H1 (cell line): ENCODE measurements at regions not wholly inside any gene's neighbourhood (a gene's known extent, or its start where the extent isn't known, plus 50 kb on each side); places are given as distances from the start of the nearest gene placed in this dataset.

Source experiments
- CTCF ChIA-PET: fragments of 300-600 bp; sonication (Branson Sonifier 250); formaldehyde crosslinking; loops from one replicate; lab custom pipeline; 2021; ENCODE audit not compliant: partially characterized antibody; lab: Charles Lee
- POLR2A ChIA-PET: fragments of 300-600 bp; sonication (Branson Sonifier 250); formaldehyde crosslinking; loops from one replicate; lab custom pipeline; 2021; ENCODE audit warnings: inconsistent platforms; ENCODE audit not compliant: partially characterized antibody; lab: Charles Lee
- DNase-seq, 2 experiments: peaks; one replicate each; pipeline versions ENCODE4 v3.0.0 to v3.0.0-alpha.2; 2010 to 2022; ENCODE audit warnings: low spot score in 2 of 2, low read depth in 1 of 2, mixed read lengths in 1 of 2
- FAIRE-seq: peaks from 2 replicates; lab custom pipeline; 2011; peaks lifted over from hg19 to GRCh38; lab: Jason Lieb, UNC
- H2AFZ ChIP-seq: 2 replicates; pipeline ENCODE4 v1.8.1; 2012; ENCODE audit warnings: low read length, inconsistent platforms
- H2AK5ac ChIP-seq: 2 replicates; pipeline ENCODE4 v1.6.1; 2013; ENCODE audit warnings: low read depth, low read length
- H2BK120ac ChIP-seq: replicated peaks from 2 replicates; pipeline ENCODE3; 2013; ENCODE audit warnings: low read depth, low read length, inconsistent platforms
- H2BK12ac ChIP-seq: 2 replicates; pipeline ENCODE4 v1.6.1; 2013; ENCODE audit warnings: low read depth, low read length
- H2BK15ac ChIP-seq: 2 replicates; pipeline ENCODE4 v1.6.1; 2013; ENCODE audit warnings: low read length
- H2BK20ac ChIP-seq: 2 replicates; pipeline ENCODE4 v1.6.1; 2013; ENCODE audit warnings: low read length
- H2BK5ac ChIP-seq: 2 replicates; pipeline ENCODE4 v1.6.1; 2013; ENCODE audit warnings: low read depth, low read length
- H3K14ac ChIP-seq: 2 replicates; pipeline ENCODE4 v1.6.1; 2013; ENCODE audit warnings: inconsistent platforms; ENCODE audit not compliant: insufficient read length
- H3K18ac ChIP-seq: 2 replicates; pipeline ENCODE4 v1.6.1; 2013; ENCODE audit warnings: low read length; ENCODE audit errors: extremely low read depth
- H3K23ac ChIP-seq: 2 replicates; pipeline ENCODE4 v1.6.1; 2013; ENCODE audit warnings: inconsistent platforms; ENCODE audit not compliant: insufficient read length
- H3K23me2 ChIP-seq: 2 replicates; pipeline ENCODE4 v1.6.1; 2013; ENCODE audit warnings: low read depth, low read length
- H3K27ac ChIP-seq: 2 replicates; pipeline ENCODE4 v1.6.1; 2011; ENCODE audit warnings: low read depth, low read length, inconsistent platforms
- H3K27me3 ChIP-seq, 4 experiments: replicated peaks in 1 of 4; 1 replicate in 1 of 4; 2 replicates in 3 of 4; pipeline versions ENCODE4 v1.6.1 to v1.8.1; 2011 to 2013; ENCODE audit warnings: low read length in 3 of 4, mild to moderate bottlenecking in 3 of 4, inconsistent platforms in 2 of 4, mixed read lengths in 2 of 4, moderate library complexity in 1 of 4; ENCODE audit not compliant: control insufficient read depth in 3 of 4, insufficient read depth in 3 of 4; ENCODE audit errors: extremely low read depth in 1 of 4
- H3K36me3 ChIP-seq, 4 experiments: 2 replicates each; pipeline versions ENCODE4 v1.6.1 to v1.8.1; 2011 to 2013; ENCODE audit warnings: mild to moderate bottlenecking in 4 of 4, low read length in 3 of 4, moderate library complexity in 2 of 4, control low read depth in 1 of 4, inconsistent platforms in 1 of 4; ENCODE audit not compliant: insufficient read depth in 4 of 4, control insufficient read depth in 2 of 4
- H3K4ac ChIP-seq: replicated peaks from 2 replicates; pipeline ENCODE3; 2013; ENCODE audit warnings: low read length, low read depth, mixed read lengths, inconsistent platforms; ENCODE audit not compliant: insufficient read length
- H3K4me1 ChIP-seq, 4 experiments: replicated peaks in 1 of 4; 1 replicate in 1 of 4; 2 replicates in 3 of 4; pipeline versions ENCODE4 v1.6.1 to v1.8.1; 2011 to 2013; ENCODE audit warnings: low read length in 3 of 4, inconsistent platforms in 2 of 4, mixed read lengths in 1 of 4; ENCODE audit not compliant: insufficient read depth in 4 of 4, control insufficient read depth in 3 of 4
- H3K4me2 ChIP-seq, 2 experiments: 2 replicates each; pipeline versions ENCODE4 v1.6.1 to v1.8.1; 2011 to 2013; ENCODE audit warnings: low read depth in 2 of 2, low read length in 2 of 2, control low read depth in 1 of 2, inconsistent platforms in 1 of 2, mild to moderate bottlenecking in 1 of 2; ENCODE audit not compliant: insufficient read depth in 1 of 2
- H3K4me3 ChIP-seq, 4 experiments: fragments of 200-600, 300-600 bp in 1 of 4; sonication (generic), shearing (Covaris generic), sonication (Bioruptor Twin) in 1 of 4; 2 replicates each; pipeline versions ENCODE4 v1.5.1 to v1.8.1; 2011 to 2016; ENCODE audit warnings: low read length in 4 of 4, low read depth in 3 of 4, control low read depth in 2 of 4, inconsistent platforms in 2 of 4, mild to moderate bottlenecking in 2 of 4, mixed read lengths in 1 of 4, moderate library complexity in 1 of 4; ENCODE audit not compliant: insufficient read depth in 2 of 4; ENCODE audit errors: extremely low read depth in 1 of 4
- H3K56ac ChIP-seq: replicated peaks from 2 replicates; pipeline ENCODE3; 2013; ENCODE audit warnings: low read depth, mild to moderate bottlenecking, mixed read lengths, low read length, inconsistent platforms; ENCODE audit not compliant: insufficient read length
- H3K79me1 ChIP-seq: 2 replicates; pipeline ENCODE4 v1.6.1; 2013; ENCODE audit warnings: low read depth, low read length, control low read depth
- H3K79me2 ChIP-seq, 2 experiments: 2 replicates each; pipeline versions ENCODE4 v1.6.1 to v1.8.1; 2012 to 2013; ENCODE audit warnings: low read length in 2 of 2, mild to moderate bottlenecking in 2 of 2, inconsistent platforms in 1 of 2; ENCODE audit not compliant: insufficient read depth in 2 of 2, control insufficient read depth in 1 of 2
- H3K9ac ChIP-seq, 4 experiments: replicated peaks in 1 of 4; 1 replicate in 1 of 4; 2 replicates in 3 of 4; pipeline versions ENCODE4 v1.6.1 to v1.8.1; 2011 to 2013; ENCODE audit warnings: low read depth in 3 of 4, low read length in 3 of 4, control low read depth in 2 of 4, mild to moderate bottlenecking in 2 of 4, moderate library complexity in 2 of 4, inconsistent platforms in 1 of 4; ENCODE audit errors: extremely low read depth in 1 of 4
- H3K9me3 ChIP-seq, 2 experiments: 2 replicates each; pipeline versions ENCODE4 v1.6.1 to v1.8.1; 2012 to 2013; ENCODE audit warnings: mild to moderate bottlenecking in 2 of 2, moderate library complexity in 2 of 2, control low read depth in 1 of 2, inconsistent platforms in 1 of 2, low read depth in 1 of 2, low read length in 1 of 2, mixed read lengths in 1 of 2; ENCODE audit not compliant: insufficient read depth in 2 of 2
- H4K20me1 ChIP-seq, 2 experiments: replicated peaks in 1 of 2; 2 replicates each; pipeline versions ENCODE3 to v1.8.1; 2011 to 2013; ENCODE audit warnings: inconsistent platforms in 2 of 2, low read length in 2 of 2, mild to moderate bottlenecking in 1 of 2; ENCODE audit not compliant: insufficient read depth in 2 of 2, control insufficient read depth in 1 of 2
- H4K5ac ChIP-seq: 2 replicates; pipeline ENCODE4 v1.6.1; 2013; ENCODE audit warnings: low read length, low read depth, mixed read lengths, inconsistent platforms; ENCODE audit not compliant: insufficient read length
- H4K8ac ChIP-seq: 2 replicates; pipeline ENCODE4 v1.8.0; 2013; ENCODE audit warnings: mild to moderate bottlenecking, moderate library complexity, low read length, inconsistent platforms; ENCODE audit not compliant: insufficient read depth; ENCODE audit errors: extremely low read depth
- H4K91ac ChIP-seq: replicated peaks from 2 replicates; pipeline ENCODE3; 2013; ENCODE audit warnings: low read length, mixed read lengths, inconsistent platforms; ENCODE audit not compliant: insufficient read length
- CBX5 ChIP-seq: fragments of 300-800, 300-1000 bp; sonication (generic); IDR thresholded peaks from 2 replicates; pipeline ENCODE4 v1.7.1; 2016; ENCODE audit warnings: antibody characterized with exemption, low read length, low read depth
- CTBP2 ChIP-seq: IDR thresholded peaks from 2 replicates; pipeline ENCODE4 v1.7.0; 2011; ENCODE audit warnings: borderline replicate concordance, mild to moderate bottlenecking, moderate library complexity, mixed read lengths, low read length; ENCODE audit not compliant: insufficient read depth, insufficient read length
- EP300 ChIP-seq, 2 experiments: IDR thresholded peaks; 1 replicate in 1 of 2; 2 replicates in 1 of 2; pipeline ENCODE4 v1.6.1; 2011 to 2012; ENCODE audit warnings: low read depth in 2 of 2, low read length in 2 of 2, mild to moderate bottlenecking in 2 of 2, borderline replicate concordance in 1 of 2, inconsistent platforms in 1 of 2, moderate library complexity in 1 of 2
- FOSL1 ChIP-seq: IDR thresholded peaks from 2 replicates; pipeline ENCODE4 v1.6.1; 2011; ENCODE audit warnings: mild to moderate bottlenecking, low read depth, low read length, moderate library complexity; ENCODE audit not compliant: insufficient read depth
- NRF1 ChIP-seq: IDR thresholded peaks from 2 replicates; pipeline ENCODE4 v1.6.1; 2011; ENCODE audit warnings: mild to moderate bottlenecking, low read depth, low read length, improper control_type of control experiment
- POLR2A ChIP-seq, 2 experiments: IDR thresholded peaks; 1 replicate in 1 of 2; 2 replicates in 1 of 2; pipeline ENCODE4 v1.6.1; 2011; ENCODE audit warnings: low read depth in 2 of 2, low read length in 2 of 2, mild to moderate bottlenecking in 2 of 2; ENCODE audit errors: control extremely low read depth in 1 of 2
- SIN3A ChIP-seq, 2 experiments: IDR thresholded peaks in 1 of 2; conservative IDR thresholded peaks in 1 of 2; 2 replicates each; pipeline ENCODE4 v1.6.1; 2011 to 2012; ENCODE audit warnings: low read length in 2 of 2, improper control_type of control experiment in 1 of 2, low read depth in 1 of 2, mild to moderate bottlenecking in 1 of 2
- SIRT6 ChIP-seq: IDR thresholded peaks from one replicate; pipeline ENCODE4 v1.7.1; 2012; ENCODE audit warnings: low read length, inconsistent platforms
- TAF7 ChIP-seq: optimal IDR thresholded peaks from 2 replicates; pipeline ENCODE3; 2011; ENCODE audit warnings: low read depth, mild to moderate bottlenecking, inconsistent platforms, low read length, moderate library complexity, borderline replicate concordance
- WGBS, 2 experiments: shearing (Covaris generic) in 1 of 2; methylation state at CpG; one replicate each; pipeline versions ENCODE4 v1.1.6 to v1.1.7; 2013 to 2015; ENCODE audit warnings: low lambda C conversion rate in 2 of 2, mixed read lengths in 2 of 2, inconsistent platforms in 1 of 2, low coverage in 1 of 2, missing lambda C conversion rate in 1 of 2; ENCODE audit not compliant: insufficient replicate concordance in 2 of 2, insufficient coverage in 1 of 2, insufficient read length in 1 of 2; ENCODE audit errors: extremely low coverage in 1 of 2, missing lambda C conversion rate in 1 of 2; 5-methylcytosine and 5-hydroxymethylcytosine counted together
- TF ChIP-seq, protein P1 (sequence below), 3 experiments: IDR thresholded peaks; 1 replicate in 2 of 3; 2 replicates in 1 of 3; pipeline versions ENCODE4 v1.5.1 to v1.6.1; 2011; ENCODE audit warnings: low read length in 3 of 3, mild to moderate bottlenecking in 3 of 3, inconsistent platforms in 2 of 3, low read depth in 1 of 3, moderate library complexity in 1 of 3; ENCODE audit not compliant: insufficient read depth in 1 of 3; ENCODE audit errors: control extremely low read depth in 1 of 3

DNA sequence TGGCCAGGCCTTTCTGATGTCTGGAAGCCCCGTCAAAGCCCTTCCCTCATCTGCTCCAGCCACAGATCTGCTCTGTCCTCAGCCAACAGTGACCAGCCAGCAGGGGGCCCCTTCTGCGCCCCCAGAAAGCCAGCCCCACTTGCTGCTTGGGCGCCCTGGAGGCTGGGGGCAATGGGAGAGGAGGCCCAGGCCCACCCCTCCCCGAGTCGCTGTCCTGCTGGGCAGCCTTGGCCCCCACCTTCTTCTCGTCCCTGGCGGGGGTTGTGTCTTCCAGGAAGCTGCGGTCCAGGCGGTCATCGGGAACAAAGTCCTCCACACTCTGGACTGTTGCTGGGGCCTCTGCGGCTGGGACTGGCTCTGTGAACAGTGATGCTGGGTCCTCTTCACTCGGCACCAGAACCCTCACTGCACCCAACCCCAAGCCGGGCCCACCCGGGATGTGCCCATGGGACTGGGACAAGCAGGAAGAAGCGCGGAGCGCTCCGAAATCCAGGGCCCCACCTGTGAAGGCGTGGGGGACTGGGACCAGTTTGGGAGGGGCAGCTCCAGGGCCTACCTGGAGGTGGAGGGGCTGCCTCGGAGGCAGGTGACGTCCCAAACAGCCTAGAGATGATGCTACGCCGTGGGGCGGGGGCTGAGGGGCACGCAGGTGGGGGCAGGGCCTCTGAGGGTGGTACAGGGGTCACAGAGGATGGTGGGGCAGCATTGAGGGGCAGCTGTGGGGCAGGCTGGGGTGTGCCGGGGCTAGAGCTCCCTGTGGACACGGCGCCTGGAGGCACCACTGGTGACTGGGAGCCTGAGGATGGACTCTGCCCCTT lies 257.6 kb downstream of the ANKRD30B start:
- Histone ChIP-seq H3K36me3 (peaks cover 0 to 5% (median 0%) of the 10 kb centered on the region in 4 experiments; a peak in 1 of 8 replicates), H2BK120ac (no peak overlapping the region), H2BK12ac (no peak overlapping the region), H2BK15ac (no peak overlapping the region), H3K4me1 (no peaks in the 10 kb centered on the region), H2AFZ (no peak overlapping the region), H3K9ac (no peak overlapping the region), H2AK5ac (no peak overlapping the region), H3K27me3 (no peaks in the 10 kb centered on the region), H4K20me1 (no peaks in the 10 kb centered on the region), H4K91ac (no peak overlapping the region), H4K8ac (no peak overlapping the region), H3K56ac (no peak overlapping the region), H2BK5ac (no peak overlapping the region), H3K79me1 (no peaks in the 10 kb centered on the region), H3K9me3 (peaks cover 22 to 69% of the 10 kb centered on the region in 2 experiments; a peak in 3 of 4 replicates), H3K14ac (no peak overlapping the region), H3K23ac (no peak overlapping the region), H3K4me3 (no peak overlapping the region), H3K79me2 (no peaks in the 10 kb centered on the region), H3K23me2 (no peaks in the 10 kb centered on the region), H2BK20ac (no peak overlapping the region), H3K27ac (no peak overlapping the region), H3K4ac (no peak overlapping the region), H3K18ac (no peak overlapping the region), H3K4me2 (no peak overlapping the region), H4K5ac (no peak overlapping the region)
- ChIA-PET CTCF (no interaction called here), POLR2A (no interaction called here)
- WGBS, 2 experiments, result 87% methylated on average over 11 of the region's 28 CpGs; no CpG with 5 or more reads in 1 of the 2 experiments
- DNase-seq, result no peak
- FAIRE-seq, result no peak
- TF ChIP-seq EP300 (IDR thresholded peaks at IDR 0.05; ENCODE audit: borderline replicate concordance in 1 of 2, low read depth in 2 of 2, low read length in 2 of 2) (no peak), SIRT6 (no peak), CBX5 (no peak), TAF7 (no peak), NRF1 (no peak), CTBP2 (no peak), SIN3A (conservative IDR thresholded peaks at IDR 0.05 in 1 of 2, IDR thresholded peaks at IDR 0.05 in 1 of 2; ENCODE audit: low read depth in 1 of 2, low read length in 2 of 2) (no peak), POLR2A (IDR thresholded peaks at IDR 0.05; ENCODE audit: control extremely low read depth in 1 of 2, low read depth in 2 of 2, low read length in 2 of 2) (no peak), FOSL1 (no peak)
- TF ChIP-seq, protein P1, sequence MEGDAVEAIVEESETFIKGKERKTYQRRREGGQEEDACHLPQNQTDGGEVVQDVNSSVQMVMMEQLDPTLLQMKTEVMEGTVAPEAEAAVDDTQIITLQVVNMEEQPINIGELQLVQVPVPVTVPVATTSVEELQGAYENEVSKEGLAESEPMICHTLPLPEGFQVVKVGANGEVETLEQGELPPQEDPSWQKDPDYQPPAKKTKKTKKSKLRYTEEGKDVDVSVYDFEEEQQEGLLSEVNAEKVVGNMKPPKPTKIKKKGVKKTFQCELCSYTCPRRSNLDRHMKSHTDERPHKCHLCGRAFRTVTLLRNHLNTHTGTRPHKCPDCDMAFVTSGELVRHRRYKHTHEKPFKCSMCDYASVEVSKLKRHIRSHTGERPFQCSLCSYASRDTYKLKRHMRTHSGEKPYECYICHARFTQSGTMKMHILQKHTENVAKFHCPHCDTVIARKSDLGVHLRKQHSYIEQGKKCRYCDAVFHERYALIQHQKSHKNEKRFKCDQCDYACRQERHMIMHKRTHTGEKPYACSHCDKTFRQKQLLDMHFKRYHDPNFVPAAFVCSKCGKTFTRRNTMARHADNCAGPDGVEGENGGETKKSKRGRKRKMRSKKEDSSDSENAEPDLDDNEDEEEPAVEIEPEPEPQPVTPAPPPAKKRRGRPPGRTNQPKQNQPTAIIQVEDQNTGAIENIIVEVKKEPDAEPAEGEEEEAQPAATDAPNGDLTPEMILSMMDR (IDR thresholded peaks at IDR 0.05; ENCODE audit: control extremely low read depth in 1 of 3, insufficient read depth in 1 of 3, low read depth in 1 of 3, low read length in 3 of 3), result no peak
